Keratinocyte (primary cell): ENCODE measurements at regions not wholly inside any gene's neighbourhood (a gene's known extent, or its start where the extent isn't known, plus 50 kb on each side); places are given as distances from the start of the nearest gene placed in this dataset.

Source experiments
- EZH2 ChIP-seq: IDR thresholded peaks from one replicate; pipeline ENCODE4 v1.6.1; 2012; ENCODE audit warnings: inconsistent platforms, mild to moderate bottlenecking, low read length, moderate library complexity
- TF ChIP-seq, protein P1 (sequence below), 3 experiments: IDR thresholded peaks in 1 of 3; conservative IDR thresholded peaks in 1 of 3; optimal IDR thresholded peaks in 1 of 3; 2 replicates in 2 of 3; 3 replicates in 1 of 3; pipeline versions ENCODE3 to v1.5.1; 2011; ENCODE audit warnings: low read length in 3 of 3, mild to moderate bottlenecking in 3 of 3, moderate library complexity in 2 of 3, control low read depth in 1 of 3, inconsistent platforms in 1 of 3; ENCODE audit not compliant: insufficient read depth in 2 of 3; ENCODE audit errors: extremely low read depth in 1 of 3

GRCh38 chr5:2486373-2486772 is 265.1 kb downstream of the IRX2 start:
- TF ChIP-seq, protein P1, sequence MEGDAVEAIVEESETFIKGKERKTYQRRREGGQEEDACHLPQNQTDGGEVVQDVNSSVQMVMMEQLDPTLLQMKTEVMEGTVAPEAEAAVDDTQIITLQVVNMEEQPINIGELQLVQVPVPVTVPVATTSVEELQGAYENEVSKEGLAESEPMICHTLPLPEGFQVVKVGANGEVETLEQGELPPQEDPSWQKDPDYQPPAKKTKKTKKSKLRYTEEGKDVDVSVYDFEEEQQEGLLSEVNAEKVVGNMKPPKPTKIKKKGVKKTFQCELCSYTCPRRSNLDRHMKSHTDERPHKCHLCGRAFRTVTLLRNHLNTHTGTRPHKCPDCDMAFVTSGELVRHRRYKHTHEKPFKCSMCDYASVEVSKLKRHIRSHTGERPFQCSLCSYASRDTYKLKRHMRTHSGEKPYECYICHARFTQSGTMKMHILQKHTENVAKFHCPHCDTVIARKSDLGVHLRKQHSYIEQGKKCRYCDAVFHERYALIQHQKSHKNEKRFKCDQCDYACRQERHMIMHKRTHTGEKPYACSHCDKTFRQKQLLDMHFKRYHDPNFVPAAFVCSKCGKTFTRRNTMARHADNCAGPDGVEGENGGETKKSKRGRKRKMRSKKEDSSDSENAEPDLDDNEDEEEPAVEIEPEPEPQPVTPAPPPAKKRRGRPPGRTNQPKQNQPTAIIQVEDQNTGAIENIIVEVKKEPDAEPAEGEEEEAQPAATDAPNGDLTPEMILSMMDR (optimal IDR thresholded peaks at IDR 0.05 in 1 of 3, IDR thresholded peaks at IDR 0.05 in 1 of 3, conservative IDR thresholded peaks at IDR 0.05 in 1 of 3; ENCODE audit: extremely low read depth in 1 of 3, insufficient read depth in 2 of 3, low read length in 3 of 3): no peak
- no peak for TF ChIP-seq EZH2
